Endothelial cell of umbilical vein (primary cell): ENCODE measurements at regions not wholly inside any gene's neighbourhood (a gene's known extent, or its start where the extent isn't known, plus 50 kb on each side); places are given as distances from the start of the nearest gene placed in this dataset.

Source experiments
- BruUV-seq: library from RNA; stranded (reverse); fragments of 400-500 nt; replicated peaks from 2 replicates; lab custom pipeline; 2021; lab: Mats Ljungman, UMichigan
- CTCF ChIA-PET: fragments of 300-600, 350-600 bp; sonication (Branson Sonifier 250); formaldehyde crosslinking; loops from one replicate; lab custom pipeline; 2021; ENCODE audit warnings: antibody characterized with exemption, inconsistent platforms; lab: Charles Lee
- POLR2A ChIA-PET: fragments of 300-600, 350-600 bp; sonication (Branson Sonifier 250); formaldehyde crosslinking; loops from one replicate; lab custom pipeline; 2021; ENCODE audit warnings: antibody characterized with exemption, inconsistent platforms; lab: Charles Lee
- DNase-seq: peaks from one replicate; pipeline ENCODE4 v3.0.0-alpha.2; 2011; ENCODE audit warnings: low read depth, low spot score
- FAIRE-seq: peaks from 2 replicates; lab custom pipeline; 2011; peaks lifted over from hg19 to GRCh38; lab: Jason Lieb, UNC
- H2AFZ ChIP-seq: 2 replicates; pipeline ENCODE4 v1.6.0; 2012; ENCODE audit warnings: low read depth, low read length, control low read depth, inconsistent platforms
- H3K27ac ChIP-seq: 2 replicates; pipeline ENCODE4 v1.5.1; 2011; ENCODE audit warnings: low read depth, mild to moderate bottlenecking, control low read depth, low read length, moderate library complexity; ENCODE audit not compliant: insufficient read depth
- H3K27me3 ChIP-seq, 2 experiments: 2 replicates each; pipeline versions ENCODE4 v1.6.0 to v1.6.1; 2011; ENCODE audit warnings: low read length in 2 of 2, mixed read lengths in 1 of 2; ENCODE audit not compliant: control insufficient read depth in 2 of 2, insufficient read depth in 2 of 2
- H3K36me3 ChIP-seq, 2 experiments: 2 replicates in 1 of 2; 3 replicates in 1 of 2; pipeline ENCODE4 v1.5.1; 2011; ENCODE audit warnings: low read length in 2 of 2, mild to moderate bottlenecking in 1 of 2, moderate library complexity in 1 of 2; ENCODE audit not compliant: control insufficient read depth in 2 of 2, insufficient read depth in 2 of 2; ENCODE audit errors: extremely low read depth in 1 of 2
- H3K4me1 ChIP-seq: 3 replicates; pipeline ENCODE4 v1.5.1; 2011; ENCODE audit warnings: mild to moderate bottlenecking, low read length; ENCODE audit not compliant: control insufficient read depth, insufficient read depth; ENCODE audit errors: extremely low read depth
- H3K4me2 ChIP-seq: 2 replicates; pipeline ENCODE4 v1.6.1; 2011; ENCODE audit warnings: low read length, control low read depth, mixed read lengths; ENCODE audit not compliant: insufficient read depth
- H3K4me3 ChIP-seq, 3 experiments: fragments of 200-600 bp in 1 of 3; sonication (generic), shearing (Covaris generic) in 1 of 3; replicated peaks in 1 of 3; 2 replicates each; pipeline ENCODE4 v1.5.1; 2011 to 2016; ENCODE audit warnings: control low read depth in 3 of 3, low read length in 3 of 3, mild to moderate bottlenecking in 2 of 3, inconsistent platforms in 1 of 3, low read depth in 1 of 3, moderate library complexity in 1 of 3; ENCODE audit not compliant: insufficient read depth in 1 of 3
- H3K79me2 ChIP-seq: 2 replicates; pipeline ENCODE4 v1.6.0; 2012; ENCODE audit warnings: low read length, inconsistent platforms; ENCODE audit not compliant: control insufficient read depth, insufficient read depth
- H3K9ac ChIP-seq: replicated peaks from 2 replicates; pipeline ENCODE3; 2011; ENCODE audit warnings: low read length, control low read depth; ENCODE audit not compliant: insufficient read depth; ENCODE audit errors: extremely low read depth
- H3K9me1 ChIP-seq: replicated peaks from 3 replicates; pipeline ENCODE4 v1.6.0; 2011; ENCODE audit warnings: mild to moderate bottlenecking, low read length; ENCODE audit not compliant: control insufficient read depth, insufficient read depth; ENCODE audit errors: extremely low read depth
- H3K9me3 ChIP-seq: replicated peaks from 2 replicates; pipeline ENCODE4 v1.5.1; 2012; ENCODE audit warnings: low read length, inconsistent platforms; ENCODE audit not compliant: control insufficient read depth, insufficient read depth
- H4K20me1 ChIP-seq: replicated peaks from 2 replicates; pipeline ENCODE3; 2011; ENCODE audit warnings: mild to moderate bottlenecking, low read length; ENCODE audit not compliant: control insufficient read depth, insufficient read depth; ENCODE audit errors: extremely low read depth
- EZH2 ChIP-seq: IDR thresholded peaks from 2 replicates; pipeline ENCODE4 v1.6.1; 2012; ENCODE audit warnings: borderline replicate concordance, low read depth, mild to moderate bottlenecking, moderate library complexity, low read length, inconsistent platforms; ENCODE audit not compliant: severe bottlenecking
- FOS ChIP-seq: IDR thresholded peaks from 2 replicates; pipeline ENCODE4 v1.6.1; 2011; ENCODE audit warnings: mild to moderate bottlenecking, low read length, moderate library complexity, borderline replicate concordance; ENCODE audit not compliant: insufficient read depth
- GATA2 ChIP-seq: IDR thresholded peaks from 2 replicates; pipeline ENCODE4 v1.7.0; 2011; ENCODE audit warnings: low read depth, mild to moderate bottlenecking, moderate library complexity, mixed read lengths, low read length; ENCODE audit not compliant: insufficient read length, insufficient read depth
- JUN ChIP-seq: IDR thresholded peaks from 2 replicates; pipeline ENCODE4 v1.6.1; 2011; ENCODE audit warnings: borderline replicate concordance, low read depth; ENCODE audit not compliant: insufficient read length, insufficient read depth
- MYC ChIP-seq: IDR thresholded peaks from one replicate; pipeline ENCODE4 v1.6.1; 2011; ENCODE audit warnings: mild to moderate bottlenecking, low read depth, low read length
- POLR2A ChIP-seq: IDR thresholded peaks from 2 replicates; pipeline ENCODE4 v1.6.1; 2012; ENCODE audit warnings: low read depth, mild to moderate bottlenecking, control low read depth, low read length
- POLR2AphosphoS5 ChIP-seq: IDR thresholded peaks from 2 replicates; pipeline ENCODE4 v1.6.1; 2012; ENCODE audit warnings: low read depth, mild to moderate bottlenecking, control low read depth, low read length, moderate library complexity; ENCODE audit not compliant: insufficient read depth
- dilution Hi-C: fragments of 300-500 bp; cut with MboI; formaldehyde crosslinking; loops from one replicate; pipeline ENCODE4 v1.15.0; 2019; ENCODE audit warnings: low sequenced_read_pairs; ENCODE audit not compliant: extremely low pct_ligation_motif_present
- intact Hi-C: fragments of 100-400 bp; cut with micrococcal nuclease; formaldehyde crosslinking; loops from one replicate; pipeline ENCODE4 v1.10.0; 2022
- TF ChIP-seq, protein P1 (sequence below), 2 donors: IDR thresholded peaks; 1 replicate in 1 of 2; 2 replicates in 1 of 2; pipeline ENCODE4 v1.5.1; 2011; ENCODE audit warnings: low read length in 2 of 2, mild to moderate bottlenecking in 2 of 2, moderate library complexity in 2 of 2, control low read depth in 1 of 2, inconsistent platforms in 1 of 2, low read depth in 1 of 2; ENCODE audit not compliant: insufficient read depth in 1 of 2; ENCODE audit errors: extremely low read depth in 1 of 2
- TF ChIP-seq, protein P2 (sequence below): IDR thresholded peaks from 2 replicates; pipeline ENCODE4 v1.6.1; 2011; ENCODE audit not compliant: insufficient read depth, insufficient read length

DNA sequence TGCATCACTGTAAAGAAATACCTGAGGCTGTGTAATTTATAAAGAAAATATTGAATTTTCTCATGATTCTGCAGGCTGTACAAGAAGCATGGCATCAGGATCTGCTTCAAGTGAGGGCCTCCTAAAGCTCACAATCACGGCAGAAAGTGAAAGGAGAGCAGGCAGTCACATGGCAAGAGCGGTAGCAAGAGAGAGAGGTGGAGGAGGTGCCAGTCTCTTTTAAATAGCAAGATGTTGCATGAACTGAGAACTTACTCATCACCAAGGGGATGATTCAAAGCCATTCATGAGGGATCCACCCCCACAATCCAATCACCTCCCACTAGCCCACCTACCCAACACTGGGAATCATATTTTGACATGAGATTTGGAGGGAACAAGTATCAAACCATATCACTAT, 184.5 kb upstream of the PAPPA start:
- Histone ChIP-seq H4K20me1 (no peaks in the 10 kb centered on the region), H3K36me3 (no peaks in the 10 kb centered on the region), H3K27ac (no peak overlapping the region), H3K27me3 (no peaks in the 10 kb centered on the region), H3K9me1 (no peaks in the 10 kb centered on the region), H3K4me2 (no peak overlapping the region), H3K4me1 (no peaks in the 10 kb centered on the region), H3K79me2 (no peaks in the 10 kb centered on the region), H3K9ac (no peak overlapping the region), H3K9me3 (no peaks in the 10 kb centered on the region), H3K4me3 (no peak overlapping the region), H2AFZ (no peak overlapping the region)
- ChIA-PET CTCF (no interaction called here), POLR2A (no interaction called here)
- FAIRE-seq (no peak), DNase-seq (no peak)
- BruUV-seq = no TSS peak
- intact Hi-C loops = no loop called here
- TF ChIP-seq MYC = no peak
- TF ChIP-seq FOS = no peak
- TF ChIP-seq EZH2 = no peak
- TF ChIP-seq, protein P1, sequence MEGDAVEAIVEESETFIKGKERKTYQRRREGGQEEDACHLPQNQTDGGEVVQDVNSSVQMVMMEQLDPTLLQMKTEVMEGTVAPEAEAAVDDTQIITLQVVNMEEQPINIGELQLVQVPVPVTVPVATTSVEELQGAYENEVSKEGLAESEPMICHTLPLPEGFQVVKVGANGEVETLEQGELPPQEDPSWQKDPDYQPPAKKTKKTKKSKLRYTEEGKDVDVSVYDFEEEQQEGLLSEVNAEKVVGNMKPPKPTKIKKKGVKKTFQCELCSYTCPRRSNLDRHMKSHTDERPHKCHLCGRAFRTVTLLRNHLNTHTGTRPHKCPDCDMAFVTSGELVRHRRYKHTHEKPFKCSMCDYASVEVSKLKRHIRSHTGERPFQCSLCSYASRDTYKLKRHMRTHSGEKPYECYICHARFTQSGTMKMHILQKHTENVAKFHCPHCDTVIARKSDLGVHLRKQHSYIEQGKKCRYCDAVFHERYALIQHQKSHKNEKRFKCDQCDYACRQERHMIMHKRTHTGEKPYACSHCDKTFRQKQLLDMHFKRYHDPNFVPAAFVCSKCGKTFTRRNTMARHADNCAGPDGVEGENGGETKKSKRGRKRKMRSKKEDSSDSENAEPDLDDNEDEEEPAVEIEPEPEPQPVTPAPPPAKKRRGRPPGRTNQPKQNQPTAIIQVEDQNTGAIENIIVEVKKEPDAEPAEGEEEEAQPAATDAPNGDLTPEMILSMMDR (IDR thresholded peaks at IDR 0.05; ENCODE audit: extremely low read depth in 1 of 2, insufficient read depth in 1 of 2, low read depth in 1 of 2, low read length in 2 of 2) = no peak
- TF ChIP-seq, protein P2, sequence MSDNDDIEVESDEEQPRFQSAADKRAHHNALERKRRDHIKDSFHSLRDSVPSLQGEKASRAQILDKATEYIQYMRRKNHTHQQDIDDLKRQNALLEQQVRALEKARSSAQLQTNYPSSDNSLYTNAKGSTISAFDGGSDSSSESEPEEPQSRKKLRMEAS = no peak
- TF ChIP-seq JUN = no peak
- no peak for TF ChIP-seq POLR2A
- no peak for TF ChIP-seq POLR2AphosphoS5
- no peak for TF ChIP-seq GATA2
- dilution Hi-C loops = no loop called here
